A549 (cell line): ENCODE measurements at regions not wholly inside any gene's neighbourhood (a gene's known extent, or its start where the extent isn't known, plus 50 kb on each side); places are given as distances from the start of the nearest gene placed in this dataset.

ENCODE experiments used
- ATAC-seq, 2 experiments: fragments of 200-7000 bp in 1 of 2; fragments of >200 bp in 1 of 2; cut with Nextera tagmentation in 1 of 2; cut with Tn5 transposase in 1 of 2; 3 replicates each; pipeline versions ENCODE4 v1.8.0 to v1.9.1; 2018 to 2020; ENCODE audit warnings: mild to moderate bottlenecking in 1 of 2, moderate library complexity in 1 of 2
- CTCF ChIA-PET: fragments of 300-600 bp; sonication (Branson Sonifier 250); formaldehyde crosslinking; extraction: SDS; loops from one replicate; lab custom pipeline; 2021; ENCODE audit warnings: antibody characterized with exemption, inconsistent platforms; lab: Yijun Ruan, JAX
- POLR2A ChIA-PET: fragments of 350-600 bp; formaldehyde crosslinking; extraction: SDS; loops from one replicate; lab custom pipeline; 2021; ENCODE audit warnings: antibody characterized with exemption, inconsistent platforms; lab: Yijun Ruan, JAX
- DNase-seq, 2 experiments: peaks; one replicate each; pipeline versions ENCODE4 v3.0.0 to v3.0.0-alpha.2; 2011 to 2016; ENCODE audit warnings: low read depth in 1 of 2, low spot score in 1 of 2
- FAIRE-seq: peaks from 2 replicates; lab custom pipeline; 2011; peaks lifted over from hg19 to GRCh38; lab: Jason Lieb, UNC
- H3K27ac ChIP-seq, 2 experiments: fragments of >200 bp; sonication (Bioruptor Twin); formaldehyde crosslinking; 3 replicates each; pipeline ENCODE4 v1.5.1; 2016 to 2017
- H3K4me1 ChIP-seq: fragments of >200 bp; sonication (Bioruptor Twin); formaldehyde crosslinking; 3 replicates; pipeline ENCODE4 v1.6.1; 2016
- H3K4me2 ChIP-seq: fragments of >200 bp; sonication (Bioruptor Twin); formaldehyde crosslinking; 3 replicates; pipeline ENCODE4 v1.6.1; 2016
- H3K4me3 ChIP-seq: fragments of >200 bp; sonication (Bioruptor Twin); formaldehyde crosslinking; 3 replicates; pipeline ENCODE4 v1.5.1; 2016
- H3K9me3 ChIP-seq: fragments of >200 bp; sonication (Bioruptor Twin); formaldehyde crosslinking; 3 replicates; pipeline ENCODE4 v1.6.1; 2016
- ATOH8 ChIP-seq: fragments of 250-450 bp; sonication (Bioruptor Pico); IDR thresholded peaks from 2 replicates; pipeline ENCODE4 v1.5.0; 2020; ENCODE audit warnings: low read depth, mild to moderate bottlenecking, moderate library complexity
- CBX8 ChIP-seq: fragments of 200-600 bp; sonication (generic); IDR thresholded peaks from 2 replicates; pipeline ENCODE4 v1.6.1; 2016
- CEBPB ChIP-seq, 2 experiments: fragments of >200 bp in 1 of 2; sonication (Bioruptor Twin) in 1 of 2; formaldehyde crosslinking in 1 of 2; IDR thresholded peaks; 2 replicates each; pipeline ENCODE4 v1.6.1; 2012 to 2016
- CHD4 ChIP-seq: fragments of 200-600 bp; sonication (generic); IDR thresholded peaks from 2 replicates; pipeline ENCODE4 v1.6.1; 2016; ENCODE audit warnings: antibody characterized with exemption, mild to moderate bottlenecking, borderline replicate concordance
- EHF ChIP-seq: fragments of 250-450 bp; sonication (Bioruptor Pico); IDR thresholded peaks from 2 replicates; pipeline ENCODE4 v1.5.0; 2020; ENCODE audit warnings: mild to moderate bottlenecking
- EHMT2 ChIP-seq: fragments of 200-600 bp; sonication (generic); IDR thresholded peaks from 2 replicates; pipeline ENCODE4 v1.6.1; 2016; ENCODE audit warnings: antibody characterized with exemption, low read depth, mild to moderate bottlenecking, moderate library complexity
- EP300 ChIP-seq, 2 experiments: fragments of >200 bp; sonication (Bioruptor Twin); formaldehyde crosslinking; IDR thresholded peaks; 2 replicates in 1 of 2; 3 replicates in 1 of 2; pipeline ENCODE4 v1.6.1; 2016 to 2017
- ESRRA ChIP-seq: fragments of 150-350 bp; IDR thresholded peaks from 2 replicates; pipeline ENCODE4 v1.6.1; 2014; ENCODE audit warnings: mild to moderate bottlenecking, low read length, borderline replicate concordance
- FOSL2 ChIP-seq, 2 experiments: fragments of 450-650 bp in 1 of 2; fragments of >200 bp in 1 of 2; sonication (Bioruptor Twin) in 1 of 2; formaldehyde crosslinking; IDR thresholded peaks; 2 replicates each; pipeline versions ENCODE4 v1.5.0 to v1.6.1; 2016 to 2020; ENCODE audit warnings: mild to moderate bottlenecking in 1 of 2, moderate library complexity in 1 of 2
- FOXS1 ChIP-seq: fragments of 250-450 bp; sonication (Bioruptor Pico); IDR thresholded peaks from 2 replicates; pipeline ENCODE4 v1.5.0; 2020; ENCODE audit warnings: mild to moderate bottlenecking, moderate library complexity
- GATA3 ChIP-seq: IDR thresholded peaks from 2 replicates; pipeline ENCODE4 v1.6.1; 2012; ENCODE audit warnings: borderline replicate concordance
- HDAC2 ChIP-seq: fragments of 200-600 bp; sonication (generic); IDR thresholded peaks from 2 replicates; pipeline ENCODE4 v1.6.1; 2016
- HEYL ChIP-seq: fragments of 250-450 bp; sonication (Bioruptor Pico); IDR thresholded peaks from 2 replicates; pipeline ENCODE4 v1.8.0; 2021; ENCODE audit warnings: mild to moderate bottlenecking, moderate library complexity
- JUN ChIP-seq, 2 experiments: fragments of >200 bp; sonication (Bioruptor Twin); formaldehyde crosslinking; IDR thresholded peaks; 2 replicates in 1 of 2; 3 replicates in 1 of 2; pipeline ENCODE4 v1.6.1; 2016 to 2017
- MAFK ChIP-seq: fragments of 450-650 bp; IDR thresholded peaks from 2 replicates; pipeline ENCODE4 v1.6.1; 2014; ENCODE audit not compliant: partially characterized antibody
- MAX ChIP-seq: IDR thresholded peaks from 2 replicates; pipeline ENCODE4 v1.6.1; 2012
- MAZ ChIP-seq: fragments of 150-350 bp; IDR thresholded peaks from 2 replicates; pipeline ENCODE4 v1.6.1; 2014; ENCODE audit warnings: antibody characterized with exemption, low read depth, low read length, borderline replicate concordance
- NPAS2 ChIP-seq: fragments of 250-450 bp; sonication (Bioruptor Pico); IDR thresholded peaks from 2 replicates; pipeline ENCODE4 v1.8.0; 2022; ENCODE audit warnings: mild to moderate bottlenecking, moderate library complexity, borderline replicate concordance
- RAD21 ChIP-seq, 2 experiments: fragments of >200 bp in 1 of 2; sonication (Bioruptor Twin) in 1 of 2; formaldehyde crosslinking in 1 of 2; IDR thresholded peaks in 1 of 2; conservative IDR thresholded peaks in 1 of 2; 2 replicates in 1 of 2; 3 replicates in 1 of 2; pipeline ENCODE4 v1.6.1; 2012 to 2018; ENCODE audit warnings: inconsistent platforms in 1 of 2
- REST ChIP-seq: fragments of 200-600 bp; sonication (generic); IDR thresholded peaks from 2 replicates; pipeline ENCODE4 v1.6.1; 2016; ENCODE audit warnings: antibody characterized with exemption, mild to moderate bottlenecking, moderate library complexity
- RFX5 ChIP-seq: fragments of 450-650 bp; IDR thresholded peaks from 2 replicates; pipeline ENCODE4 v1.7.1; 2014; ENCODE audit warnings: antibody characterized with exemption, mild to moderate bottlenecking, moderate library complexity
- RNF2 ChIP-seq: fragments of 200-600 bp; sonication (generic); IDR thresholded peaks from 2 replicates; pipeline ENCODE4 v1.6.1; 2016; ENCODE audit warnings: low read depth, mild to moderate bottlenecking, antibody characterized with exemption, moderate library complexity, borderline replicate concordance
- SMC3 ChIP-seq: fragments of >200 bp; sonication (Bioruptor Twin); formaldehyde crosslinking; IDR thresholded peaks from 3 replicates; pipeline ENCODE4 v1.6.1; 2018; ENCODE audit warnings: inconsistent platforms
- TFCP2L1 ChIP-seq: fragments of 250-450 bp; sonication (Bioruptor Pico); IDR thresholded peaks from 2 replicates; pipeline ENCODE4 v1.5.0; 2021; ENCODE audit warnings: mild to moderate bottlenecking
- TP53 ChIP-seq: fragments of 250-450 bp; sonication (Bioruptor Pico); IDR thresholded peaks from 2 replicates; pipeline ENCODE4 v1.5.0; 2021; ENCODE audit warnings: mild to moderate bottlenecking, moderate library complexity
- ZFP36 ChIP-seq: fragments of 450-650 bp; IDR thresholded peaks from 2 replicates; pipeline ENCODE4 v1.6.1; 2014; ENCODE audit warnings: borderline replicate concordance; ENCODE audit not compliant: partially characterized antibody
- ZSCAN20 ChIP-seq: fragments of 250-450 bp; sonication (Bioruptor Pico); IDR thresholded peaks from 2 replicates; pipeline ENCODE4 v1.8.0; 2022; ENCODE audit warnings: mild to moderate bottlenecking, moderate library complexity
- WGBS: methylation state at CpG from one replicate; pipeline ENCODE4 v1.1.6; 2017; ENCODE audit errors: missing lambda C conversion rate; 5-methylcytosine and 5-hydroxymethylcytosine counted together
- TF ChIP-seq, protein P1 (sequence below): IDR thresholded peaks from 2 replicates; pipeline ENCODE4 v1.6.1; 2012; ENCODE audit warnings: low read depth, borderline replicate concordance

GRCh38 chr3:107061466-107061865, 315.8 kb upstream of the CCDC54 start:
- H3K27ac ChIP-seq = no peak overlapping the region
- CTCF ChIA-PET = no interaction called here
- FAIRE-seq (no peak), DNase-seq (no peak), ATAC-seq (no peak)
- H3K9me3 ChIP-seq = no peaks in the 10 kb centered on the region
- TF ChIP-seq FOSL2 (IDR thresholded peaks at IDR 0.05) (no peak), FOSL2 (CRISPR knock-in tag; IDR thresholded peaks at IDR 0.05) (no peak), ZFP36 (no peak), HDAC2 (no peak), ATOH8 (no peak), REST (no peak), RAD21 (conservative IDR thresholded peaks at IDR 0.05 in 1 of 2, IDR thresholded peaks at IDR 0.05 in 1 of 2) (no peak), HEYL (CRISPR knock-in tag) (no peak), CBX8 (no peak), ZSCAN20 (CRISPR knock-in tag) (no peak), CHD4 (no peak), CEBPB (IDR thresholded peaks at IDR 0.05) (no peak), RFX5 (no peak), SMC3 (no peak), ESRRA (no peak), TFCP2L1 (CRISPR knock-in tag) (no peak)
- TF ChIP-seq, protein P1, sequence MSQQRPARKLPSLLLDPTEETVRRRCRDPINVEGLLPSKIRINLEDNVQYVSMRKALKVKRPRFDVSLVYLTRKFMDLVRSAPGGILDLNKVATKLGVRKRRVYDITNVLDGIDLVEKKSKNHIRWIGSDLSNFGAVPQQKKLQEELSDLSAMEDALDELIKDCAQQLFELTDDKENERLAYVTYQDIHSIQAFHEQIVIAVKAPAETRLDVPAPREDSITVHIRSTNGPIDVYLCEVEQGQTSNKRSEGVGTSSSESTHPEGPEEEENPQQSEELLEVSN = no peak
- POLR2A ChIA-PET = no interaction called here
- WGBS = 50% methylated on average over 1 of the region's 1 CpG
- H3K4me3 ChIP-seq = no peak overlapping the region
- no peak overlapping the region for H3K4me2 ChIP-seq
- H3K4me1 ChIP-seq = 0 out of 3 replicates have a peak, but pooled peaks cover 11% of the 10 kb centered on the region

- WGBS = 7% methylated on average over 1 of the region's 1 CpG
- CTCF ChIA-PET = no interaction called here
- Histone ChIP-seq H3K4me1 (0 out of 3 replicates have a peak, but pooled peaks cover 11% of the 10 kb centered on the region), H3K4me3 (no peak overlapping the region), H3K4me2 (no peak overlapping the region), H3K9me3 (no peaks in the 10 kb centered on the region), H3K27ac (no peak overlapping the region)
- TF ChIP-seq NPAS2 (CRISPR knock-in tag) = no peak
- TF ChIP-seq MAFK = no peak
- TF ChIP-seq ZSCAN20 (CRISPR knock-in tag) = no peak
- no peak for FAIRE-seq
- DNase-seq = no peak
- no peak for ATAC-seq
- POLR2A ChIA-PET = no interaction called here
Observed at GRCh38 chr3:107062310-107062709, 314.9 kb upstream of the CCDC54 start.

DNA sequence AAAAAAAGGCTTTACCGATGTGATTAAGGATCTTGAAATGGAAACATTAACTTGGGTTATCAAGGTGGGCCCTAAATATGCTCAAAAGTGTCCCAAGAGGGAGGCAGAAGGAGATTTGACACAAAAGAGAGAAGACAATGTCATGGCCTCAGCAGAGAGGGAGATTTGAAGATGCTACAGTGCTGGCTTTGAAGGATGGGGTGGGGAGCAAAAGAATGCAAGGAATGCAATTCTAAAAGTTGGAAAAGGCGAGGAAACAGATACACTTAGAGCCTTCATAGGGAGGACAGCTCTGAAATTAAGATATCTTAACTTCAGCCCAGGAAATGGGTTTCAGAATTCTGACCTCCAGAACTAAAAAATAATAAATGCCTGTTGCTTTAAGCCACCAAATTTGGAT, 314.5 kb upstream of the CCDC54 start:
- Histone ChIP-seq H3K9me3 (no peaks in the 10 kb centered on the region), H3K27ac (no peak overlapping the region), H3K4me3 (no peak overlapping the region), H3K4me1 (0 out of 3 replicates have a peak, but pooled peaks cover 11% of the 10 kb centered on the region), H3K4me2 (no peak overlapping the region)
- TF ChIP-seq JUN (IDR thresholded peaks at IDR 0.05) = no peak
- no peak for TF ChIP-seq RFX5
- no peak for TF ChIP-seq RNF2
- TF ChIP-seq FOXS1 (CRISPR knock-in tag) = no peak
- TF ChIP-seq TP53 (CRISPR knock-in tag) = no peak
- no peak for TF ChIP-seq GATA3
- TF ChIP-seq MAX = no peak
- no peak for TF ChIP-seq EHMT2
- no peak for TF ChIP-seq RAD21 (conservative IDR thresholded peaks at IDR 0.05 in 1 of 2, IDR thresholded peaks at IDR 0.05 in 1 of 2)
- no peak for TF ChIP-seq EP300 (IDR thresholded peaks at IDR 0.05)
- TF ChIP-seq EHF (CRISPR knock-in tag) = no peak
- no peak for TF ChIP-seq MAZ
- ATAC-seq (no peak), FAIRE-seq (no peak), DNase-seq (no peak)
- 25% methylated on average over 2 of the region's 2 CpGs for WGBS
- CTCF ChIA-PET = interaction anchor here (0.5 kb wide), 1 partner anchor 904 kb away, joined by 3 read pairs; no protein-coding TSS in a partner anchor
- POLR2A ChIA-PET = no interaction called here
